HepG2 (cell line): ENCODE measurements at regions not wholly inside any gene's neighbourhood (a gene's known extent, or its start where the extent isn't known, plus 50 kb on each side); places are given as distances from the start of the nearest gene placed in this dataset.

Experiments used
- ATAC-seq: fragments of 200-7000 bp; cut with Tn5 transposase; 3 replicates; pipeline ENCODE4 v1.9.1; 2020; ENCODE audit warnings: mild to moderate bottlenecking, moderate library complexity
- BruUV-seq: library from RNA; stranded (reverse); fragments of 400-500 nt; replicated peaks from 2 replicates; lab custom pipeline; 2021; lab: Mats Ljungman, UMichigan
- CTCF ChIA-PET: fragments of 300-600 bp; formaldehyde crosslinking; extraction: SDS; loops from one replicate; lab custom pipeline; 2021; ENCODE audit warnings: low total read pairs, inconsistent platforms, low intra/inter-chr PET ratio; lab: Yijun Ruan, JAX
- POLR2A ChIA-PET: fragments of 350-600 bp; sonication (Branson Sonifier 250); formaldehyde crosslinking; loops from one replicate; lab custom pipeline; 2020; ENCODE audit warnings: antibody characterized with exemption, inconsistent platforms; lab: Yijun Ruan, JAX
- DNase-seq: peaks from one replicate; pipeline ENCODE4 v3.0.0-alpha.2; 2015; ENCODE audit warnings: low spot score
- FAIRE-seq: peaks from 3 replicates; lab custom pipeline; 2011; peaks lifted over from hg19 to GRCh38; lab: Jason Lieb, UNC
- H2AFZ ChIP-seq: one replicate; pipeline ENCODE4 v1.6.1; 2011; ENCODE audit warnings: low read length, inconsistent platforms
- H3K27ac ChIP-seq: fragments of 300-600 bp; 3 replicates; pipeline ENCODE4 v1.8.0; 2011; ENCODE audit warnings: mixed run types, mild to moderate bottlenecking, mixed read lengths, low read length, inconsistent platforms; ENCODE audit not compliant: insufficient read depth; ENCODE audit errors: extremely low read length
- H3K27me3 ChIP-seq, 2 experiments: fragments of 200-600 bp in 1 of 2; 2 replicates in 1 of 2; 3 replicates in 1 of 2; pipeline versions ENCODE4 v1.6.0 to v1.8.0; 2011; ENCODE audit warnings: low read length in 2 of 2, mild to moderate bottlenecking in 2 of 2, moderate library complexity in 2 of 2, inconsistent platforms in 1 of 2; ENCODE audit not compliant: insufficient read depth in 2 of 2, control insufficient read depth in 1 of 2
- H3K36me3 ChIP-seq, 2 experiments: fragments of 200-600 bp in 1 of 2; replicated peaks in 1 of 2; 2 replicates in 1 of 2; 3 replicates in 1 of 2; pipeline versions ENCODE4 v1.5.1 to v1.8.0; 2011; ENCODE audit warnings: low read length in 2 of 2, inconsistent platforms in 1 of 2; ENCODE audit not compliant: insufficient read depth in 2 of 2, control insufficient read depth in 1 of 2
- H3K4me1 ChIP-seq: 2 replicates; pipeline ENCODE4 v1.5.1; 2012; ENCODE audit warnings: low read length, inconsistent platforms; ENCODE audit not compliant: insufficient read depth
- H3K4me2 ChIP-seq: 2 replicates; pipeline ENCODE4 v1.6.0; 2011; ENCODE audit warnings: low read depth, low read length, inconsistent platforms
- H3K4me3 ChIP-seq, 3 experiments: fragments of 200-600 bp in 1 of 3; sonication (generic), shearing (Covaris generic) in 1 of 3; replicated peaks in 1 of 3; 2 replicates each; pipeline ENCODE4 v1.5.1; 2011 to 2016; ENCODE audit warnings: low read length in 3 of 3, inconsistent platforms in 2 of 3, low read depth in 2 of 3, mild to moderate bottlenecking in 2 of 3, control low read depth in 1 of 3, mixed read lengths in 1 of 3; ENCODE audit not compliant: insufficient read depth in 1 of 3
- H3K79me2 ChIP-seq: one replicate; pipeline ENCODE4 v1.6.1; 2011; ENCODE audit warnings: low read length, inconsistent platforms; ENCODE audit not compliant: insufficient read depth
- H3K9ac ChIP-seq: 2 replicates; pipeline ENCODE4 v1.6.0; 2011; ENCODE audit warnings: mild to moderate bottlenecking, low read depth, low read length, inconsistent platforms; ENCODE audit not compliant: insufficient read depth
- H3K9me3 ChIP-seq: 2 replicates; pipeline ENCODE4 v1.5.1; 2012; ENCODE audit warnings: mild to moderate bottlenecking, low read length
- H4K20me1 ChIP-seq: 2 replicates; pipeline ENCODE4 v1.6.0; 2011; ENCODE audit warnings: inconsistent platforms, mild to moderate bottlenecking, low read length, moderate library complexity; ENCODE audit not compliant: insufficient read depth
- AKNA ChIP-seq: sonication (generic); formaldehyde crosslinking; IDR thresholded peaks from 2 replicates; pipeline ENCODE4 v1.4.0; 2020; ENCODE audit warnings: missing genetic modification reagents, borderline replicate concordance
- CENPBD1 ChIP-seq: sonication (generic); formaldehyde crosslinking; IDR thresholded peaks from 2 replicates; pipeline ENCODE4 v1.8.0; 2022; ENCODE audit warnings: missing genetic modification reagents, low read depth, mild to moderate bottlenecking, borderline replicate concordance
- E2F1 ChIP-seq: sonication (generic); formaldehyde crosslinking; IDR thresholded peaks from 2 replicates; pipeline ENCODE4 v1.5.0; 2020; ENCODE audit warnings: missing genetic modification reagents
- KLF12 ChIP-seq: sonication (generic); formaldehyde crosslinking; IDR thresholded peaks from 2 replicates; pipeline ENCODE4 v1.4.0; 2020; ENCODE audit warnings: missing genetic modification reagents, borderline replicate concordance
- KMT2A ChIP-seq: sonication (generic); formaldehyde crosslinking; IDR thresholded peaks from 2 replicates; pipeline ENCODE4 v1.4.0; 2020; ENCODE audit warnings: missing genetic modification reagents
- SPEN ChIP-seq: sonication (generic); formaldehyde crosslinking; IDR thresholded peaks from 2 replicates; pipeline ENCODE4 v1.5.1; 2020; ENCODE audit warnings: low read depth, mild to moderate bottlenecking, missing genetic modification reagents
- SRSF1 ChIP-seq: fragments of 200-400 bp; formaldehyde crosslinking; optimal IDR thresholded peaks from 2 replicates; pipeline ENCODE3; 2017; ENCODE audit warnings: mild to moderate bottlenecking, low read depth, low read length, moderate library complexity
- TFE3 ChIP-seq: IDR thresholded peaks from 2 replicates; pipeline ENCODE4 v1.6.1; 2016
- ZNF609 ChIP-seq: sonication (generic); formaldehyde crosslinking; IDR thresholded peaks from 2 replicates; pipeline ENCODE4 v1.4.0; 2020; ENCODE audit warnings: mild to moderate bottlenecking, missing genetic modification reagents, borderline replicate concordance
- ZNF782 ChIP-seq: sonication (generic); formaldehyde crosslinking; IDR thresholded peaks from 2 replicates; pipeline ENCODE4 v1.4.0; 2020; ENCODE audit warnings: missing genetic modification reagents, mild to moderate bottlenecking, borderline replicate concordance
- ZSCAN31 ChIP-seq: sonication (generic); formaldehyde crosslinking; IDR thresholded peaks from 2 replicates; pipeline ENCODE4 v1.5.0; 2020; ENCODE audit warnings: low read depth, mild to moderate bottlenecking, missing genetic modification reagents
- WGBS: methylation state at CpG from one replicate; pipeline ENCODE4 v1.1.6; 2017; ENCODE audit warnings: low lambda C conversion rate; 5-methylcytosine and 5-hydroxymethylcytosine counted together
- in situ Hi-C: cut with HindIII; loops from 2 replicates; pipeline ENCODE4 v1.10.0; 2017; ENCODE audit warnings: low pct_unique_long_range_greater_than_20kb; ENCODE audit not compliant: extremely low pct_ligation_motif_present
- intact Hi-C: fragments of 100-400 bp; cut with micrococcal nuclease; formaldehyde crosslinking; loops from one replicate; pipeline ENCODE4 v1.10.0; 2022; ENCODE audit not compliant: unreplicated experiment

GRCh38 chr6:168886964-168887363 lies 366.7 kb downstream of the THBS2 start:
- peaks cover 9 to 73% of the 10 kb centered on the region in 2 experiments for H3K27me3 ChIP-seq
- in situ Hi-C loops (loop anchor here (5.0 to 10.0 kb wide), 2 partner anchors 515 to 732 kb away; no protein-coding TSS in a partner anchor), intact Hi-C loops (loop anchor here (10.0 kb wide), 1 partner anchor 732 kb away; no protein-coding TSS in a partner anchor)
- H2AFZ ChIP-seq = no peak overlapping the region
- H3K4me2 ChIP-seq = no peak overlapping the region
- no peak for FAIRE-seq
- H3K79me2 ChIP-seq = no peaks in the 10 kb centered on the region
- no peaks in the 10 kb centered on the region for H3K36me3 ChIP-seq
- no peaks in the 10 kb centered on the region; the same call in 1 of the 2 replicates for H4K20me1 ChIP-seq
- H3K4me3 ChIP-seq = no peak overlapping the region
- 0 out of 2 replicates have a peak, but pooled peaks cover 4% of the 10 kb centered on the region for H3K4me1 ChIP-seq
- ATAC-seq = no peak
- WGBS = 7% methylated on average over 12 of the region's 12 CpGs
- no TSS peak for BruUV-seq
- CTCF ChIA-PET = interaction anchor here (1.1 kb wide), 1 partner anchor 517 kb away, joined by 3 read pairs; no protein-coding TSS in a partner anchor
- H3K27ac ChIP-seq = no peak overlapping the region
- no peak for DNase-seq
- H3K9ac ChIP-seq = no peak overlapping the region
- H3K9me3 ChIP-seq = no peaks in the 10 kb centered on the region
- POLR2A ChIA-PET = no interaction called here
- TF ChIP-seq ZNF782 (CRISPR knock-in tag) (no peak), AKNA (CRISPR knock-in tag) (no peak), ZNF609 (no peak), SRSF1 (no peak), CENPBD1 (CRISPR knock-in tag) (no peak), E2F1 (no peak), ZSCAN31 (CRISPR knock-in tag) (no peak), SPEN (CRISPR knock-in tag) (no peak), KLF12 (CRISPR knock-in tag) (no peak), TFE3 (no peak), KMT2A (no peak)
